ENCODE measurements at regions not wholly inside any gene's neighbourhood (a gene's known extent, or its start where the extent isn't known, plus 50 kb on each side); places are given as distances from the start of the nearest gene placed in this dataset.
A peak's percentile ranks its signal among the peaks of the same experiment; 100 is the strongest.

DNA sequence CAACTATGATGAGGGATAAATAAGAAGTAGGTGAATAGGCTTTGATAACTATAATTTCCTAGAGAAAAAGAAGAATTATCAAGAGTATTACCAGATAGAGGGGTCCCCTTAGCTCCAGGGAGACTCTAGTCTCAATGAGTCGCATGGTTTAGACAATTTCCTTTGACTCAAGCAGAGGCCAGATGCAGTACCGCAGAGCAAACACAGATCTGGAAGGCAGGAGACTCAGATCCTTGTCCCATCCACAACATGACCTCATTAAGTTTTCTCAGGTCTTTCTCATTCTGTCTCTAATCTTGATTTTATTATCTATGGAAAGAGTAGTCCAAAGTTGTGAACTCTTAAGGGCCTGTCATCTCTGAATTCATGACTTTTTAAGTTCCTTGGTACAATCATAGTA lies 987.9 kb downstream of the NTRK3 start:
- 94% methylated on average over 2 of the region's 2 CpGs; no CpG with 5 or more reads in 1 of the 2 experiments for WGBS, 2 experiments (ENCODE audit: extremely low coverage in 1 of 2, insufficient coverage in 1 of 2, insufficient read length in 1 of 2, insufficient replicate concordance in 2 of 2, low coverage in 1 of 2, low lambda C conversion rate in 2 of 2, missing lambda C conversion rate in 1 of 2)
- no peak overlapping the region for H2AFZ ChIP-seq (ENCODE audit: low read length)
- no peaks in the 10 kb centered on the region for H3K36me3 ChIP-seq (ENCODE audit: control insufficient read depth in 2 of 4, insufficient read depth in 4 of 4, low read length in 3 of 4)
- no peak overlapping the region for H3K18ac ChIP-seq (ENCODE audit: extremely low read depth, low read length)
- no peak overlapping the region for H4K8ac ChIP-seq (ENCODE audit: extremely low read depth, insufficient read depth, low read length)
- no peaks in the 10 kb centered on the region for H3K23me2 ChIP-seq (ENCODE audit: low read depth, low read length)
- no peak for FAIRE-seq
- H3K4me3 ChIP-seq (ENCODE audit: extremely low read depth in 1 of 4, insufficient read depth in 2 of 4, low read depth in 3 of 4, low read length in 4 of 4), result no peak overlapping the region
- no peaks in the 10 kb centered on the region for H4K20me1 ChIP-seq (replicated peaks in 1 of 2; ENCODE audit: control insufficient read depth in 1 of 2, insufficient read depth in 2 of 2, low read length in 2 of 2)
- H2BK15ac ChIP-seq (ENCODE audit: low read length), result no peak overlapping the region
- ChIA-PET POLR2A (ENCODE audit: partially characterized antibody) (no interaction called here), CTCF (ENCODE audit: partially characterized antibody) (no interaction called here)
- H4K91ac ChIP-seq (replicated peaks; ENCODE audit: insufficient read length, low read length), result no peak overlapping the region
- H3K4ac ChIP-seq (replicated peaks; ENCODE audit: insufficient read length, low read depth, low read length), result no peak overlapping the region
- no peak overlapping the region for H2BK120ac ChIP-seq (replicated peaks; ENCODE audit: low read depth, low read length)
- no peak overlapping the region for H2AK5ac ChIP-seq (ENCODE audit: low read depth, low read length)
- H2BK12ac ChIP-seq (ENCODE audit: low read depth, low read length), result no peak overlapping the region
- H3K79me1 ChIP-seq (ENCODE audit: low read depth, low read length), result no peaks in the 10 kb centered on the region
- H4K5ac ChIP-seq (ENCODE audit: insufficient read length, low read depth, low read length), result no peak overlapping the region
- H2BK5ac ChIP-seq (ENCODE audit: low read depth, low read length), result no peak overlapping the region
- H3K56ac ChIP-seq (replicated peaks; ENCODE audit: insufficient read length, low read depth, low read length), result no peak overlapping the region
- H3K4me1 ChIP-seq (replicated peaks in 1 of 4; ENCODE audit: control insufficient read depth in 3 of 4, insufficient read depth in 4 of 4, low read length in 3 of 4), result peaks cover 0 to 6% (median 2%) of the 10 kb centered on the region in 4 experiments; a peak in 3 of 7 replicates
- no peaks in the 10 kb centered on the region for H3K79me2 ChIP-seq (ENCODE audit: control insufficient read depth in 1 of 2, insufficient read depth in 2 of 2, low read length in 2 of 2)
- H3K9me3 ChIP-seq (ENCODE audit: insufficient read depth in 2 of 2, low read depth in 1 of 2, low read length in 1 of 2), result 0 out of 4 replicates have a peak, but pooled peaks cover 0 to 3% of the 10 kb centered on the region in 2 experiments
- H3K27me3 ChIP-seq (replicated peaks in 1 of 4; ENCODE audit: control insufficient read depth in 3 of 4, extremely low read depth in 1 of 4, insufficient read depth in 3 of 4, low read length in 3 of 4), result no peaks in the 10 kb centered on the region
- no peak overlapping the region for H3K27ac ChIP-seq (ENCODE audit: low read depth, low read length)
- no peak overlapping the region for H3K14ac ChIP-seq (ENCODE audit: insufficient read length)
- TF ChIP-seq FOSL1 (IDR thresholded peaks at IDR 0.05; ENCODE audit: insufficient read depth, low read depth, low read length) (no peak), SIN3A (conservative IDR thresholded peaks at IDR 0.05 in 1 of 2, IDR thresholded peaks at IDR 0.05 in 1 of 2; ENCODE audit: low read depth in 1 of 2, low read length in 2 of 2) (no peak), RBBP5 (IDR thresholded peaks at IDR 0.05; ENCODE audit: borderline replicate concordance, low read depth, low read length) (no peak), CEBPB (IDR thresholded peaks at IDR 0.05; ENCODE audit: low read depth, low read length) (no peak), CTBP2 (IDR thresholded peaks at IDR 0.05; ENCODE audit: borderline replicate concordance, insufficient read depth, insufficient read length, low read length) (no peak)
- TF ChIP-seq, protein P1, sequence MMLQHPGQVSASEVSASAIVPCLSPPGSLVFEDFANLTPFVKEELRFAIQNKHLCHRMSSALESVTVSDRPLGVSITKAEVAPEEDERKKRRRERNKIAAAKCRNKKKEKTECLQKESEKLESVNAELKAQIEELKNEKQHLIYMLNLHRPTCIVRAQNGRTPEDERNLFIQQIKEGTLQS (IDR thresholded peaks at IDR 0.05; ENCODE audit: insufficient read depth, low read depth, low read length), result no peak
- DNase-seq (ENCODE audit: low read depth in 1 of 2, low spot score in 2 of 2), result no peak
- no peak overlapping the region for H2BK20ac ChIP-seq (ENCODE audit: low read length)
- peak overlapping the region in 1 of 4 experiments; percentile 49; a peak in 1 of 7 replicates for H3K9ac ChIP-seq (replicated peaks in 1 of 4; ENCODE audit: extremely low read depth in 1 of 4, low read depth in 3 of 4, low read length in 3 of 4)
- no peak overlapping the region for H3K4me2 ChIP-seq (ENCODE audit: insufficient read depth in 1 of 2, low read depth in 2 of 2, low read length in 2 of 2)
- H3K23ac ChIP-seq (ENCODE audit: insufficient read length), result no peak overlapping the region
